OCI-LY3 (cell line): ENCODE measurements at regions not wholly inside any gene's neighbourhood (a gene's known extent, or its start where the extent isn't known, plus 50 kb on each side); places are given as distances from the start of the nearest gene placed in this dataset.
"Not testable (repeated sequence)": the region's sequence is repeated elsewhere in the genome, so short reads cannot be mapped to it uniquely, and the experiment has no call there.

Source experiments
- CTCF ChIP-seq: fragments of 200-600, 300-600 bp; sonication (generic); IDR thresholded peaks from 2 replicates; pipeline ENCODE4 v1.5.1; 2014; ENCODE audit warnings: antibody characterized with exemption, low read length, low read depth
- EZH2phosphoT487 ChIP-seq: fragments of 200-600 bp; shearing (Covaris generic); IDR thresholded peaks from 2 replicates; pipeline ENCODE4 v1.6.1; 2018; ENCODE audit warnings: antibody characterized with exemption, mixed run types, low read depth

GRCh38 chr4:97141332-97141731 is 1001.9 kb downstream of the STPG2 start:
- TF ChIP-seq CTCF, EZH2phosphoT487: not testable (repeated sequence)
